Fibroblast of lung (primary cell): ENCODE measurements at regions not wholly inside any gene's neighbourhood (a gene's known extent, or its start where the extent isn't known, plus 50 kb on each side); places are given as distances from the start of the nearest gene placed in this dataset.

Source experiments
- DNase-seq, 2 donors: peaks; one replicate each; pipeline versions ENCODE4 v3.0.0 to v3.0.0-alpha.2; 2010; ENCODE audit warnings: low read depth in 2 of 2
- H2AFZ ChIP-seq: 2 replicates; pipeline ENCODE4 v1.5.1; 2012; ENCODE audit warnings: low read length, control low read depth, inconsistent platforms
- H3K27ac ChIP-seq: 2 replicates; pipeline ENCODE4 v1.5.1; 2011; ENCODE audit warnings: low read length, control low read depth; ENCODE audit not compliant: insufficient read depth
- H3K27me3 ChIP-seq: 2 replicates; pipeline ENCODE4 v1.5.1; 2011; ENCODE audit warnings: mild to moderate bottlenecking, low read length; ENCODE audit not compliant: control insufficient read depth, insufficient read depth
- H3K36me3 ChIP-seq: 2 replicates; pipeline ENCODE4 v1.5.1; 2011; ENCODE audit warnings: low read length; ENCODE audit not compliant: control insufficient read depth, insufficient read depth
- H3K4me1 ChIP-seq: 2 replicates; pipeline ENCODE4 v1.5.1; 2011; ENCODE audit warnings: low read length; ENCODE audit not compliant: control insufficient read depth, insufficient read depth; ENCODE audit errors: extremely low read depth
- H3K4me2 ChIP-seq: 2 replicates; pipeline ENCODE4 v1.5.1; 2011; ENCODE audit warnings: low read length, control low read depth; ENCODE audit not compliant: insufficient read depth; ENCODE audit errors: extremely low read depth
- H3K4me3 ChIP-seq, 4 experiments: fragments of 200-600 bp in 1 of 4; sonication (generic) in 1 of 4; replicated peaks in 1 of 4; 2 replicates each; pipeline ENCODE4 v1.5.1; 2011 to 2016; ENCODE audit warnings: low read length in 4 of 4, low read depth in 3 of 4, mild to moderate bottlenecking in 3 of 4, control low read depth in 2 of 4, inconsistent platforms in 1 of 4, mixed read lengths in 1 of 4; ENCODE audit not compliant: insufficient read depth in 1 of 4; ENCODE audit errors: control extremely low read depth in 1 of 4
- H3K79me2 ChIP-seq: 2 replicates; pipeline ENCODE4 v1.5.1; 2012; ENCODE audit warnings: mild to moderate bottlenecking, low read length, inconsistent platforms; ENCODE audit not compliant: control insufficient read depth, insufficient read depth
- H3K9ac ChIP-seq: 2 replicates; pipeline ENCODE4 v1.5.1; 2011; ENCODE audit warnings: mild to moderate bottlenecking, low read length, control low read depth; ENCODE audit not compliant: insufficient read depth
- H3K9me3 ChIP-seq: 2 replicates; pipeline ENCODE4 v1.5.1; 2012; ENCODE audit warnings: low read depth, low read length; ENCODE audit not compliant: control insufficient read depth, insufficient read depth
- H4K20me1 ChIP-seq: 2 replicates; pipeline ENCODE4 v1.5.1; 2011; ENCODE audit warnings: low read length; ENCODE audit not compliant: control insufficient read depth, insufficient read depth; ENCODE audit errors: extremely low read depth
- EZH2 ChIP-seq: IDR thresholded peaks from 2 replicates; pipeline ENCODE4 v1.5.1; 2012; ENCODE audit warnings: low read length, control low read depth, mild to moderate bottlenecking; ENCODE audit errors: missing control alignments
- TF ChIP-seq, protein P1 (sequence below), 2 donors: IDR thresholded peaks in 1 of 2; conservative IDR thresholded peaks in 1 of 2; 1 replicate in 1 of 2; 2 replicates in 1 of 2; pipeline ENCODE4 v1.5.1; 2011 to 2012; ENCODE audit warnings: low read length in 2 of 2, control low read depth in 1 of 2, inconsistent platforms in 1 of 2, low read depth in 1 of 2, mild to moderate bottlenecking in 1 of 2

DNA sequence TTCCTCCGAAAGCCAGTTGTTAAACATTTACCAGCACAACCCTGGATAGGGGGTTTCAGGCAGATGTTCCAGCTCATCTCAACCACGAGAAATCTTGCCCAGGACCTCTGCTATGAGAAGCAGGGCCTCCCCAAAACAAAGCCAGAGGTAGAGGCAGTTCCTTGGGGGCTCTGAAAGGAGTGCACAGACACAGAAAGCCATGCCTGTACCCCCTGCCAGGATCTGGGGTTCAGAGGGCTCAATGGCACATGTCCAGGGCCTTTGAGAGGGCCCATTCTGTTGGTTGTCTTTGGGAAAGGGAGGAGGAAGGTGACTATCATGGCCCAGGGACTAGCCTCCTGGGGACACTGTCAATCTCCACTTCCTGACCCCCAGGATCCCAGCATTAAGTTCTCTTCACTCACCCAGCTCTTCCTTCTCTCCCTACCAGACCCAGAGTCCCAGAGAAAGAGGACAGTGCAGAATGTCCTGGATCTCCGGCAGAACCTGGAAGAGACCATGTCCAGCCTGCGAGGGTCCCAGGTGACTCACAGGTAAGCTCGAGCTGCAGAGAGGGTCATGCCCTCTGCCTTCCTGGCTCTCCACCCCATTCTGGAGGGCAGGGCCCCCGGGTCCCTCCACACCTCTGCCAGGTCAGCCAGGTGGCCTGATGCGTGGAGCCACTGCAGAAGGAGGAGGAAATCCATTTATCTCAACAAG lies 116.4 kb upstream of the IPO9 start:
- H3K4me2 ChIP-seq = no peak overlapping the region

DNA sequence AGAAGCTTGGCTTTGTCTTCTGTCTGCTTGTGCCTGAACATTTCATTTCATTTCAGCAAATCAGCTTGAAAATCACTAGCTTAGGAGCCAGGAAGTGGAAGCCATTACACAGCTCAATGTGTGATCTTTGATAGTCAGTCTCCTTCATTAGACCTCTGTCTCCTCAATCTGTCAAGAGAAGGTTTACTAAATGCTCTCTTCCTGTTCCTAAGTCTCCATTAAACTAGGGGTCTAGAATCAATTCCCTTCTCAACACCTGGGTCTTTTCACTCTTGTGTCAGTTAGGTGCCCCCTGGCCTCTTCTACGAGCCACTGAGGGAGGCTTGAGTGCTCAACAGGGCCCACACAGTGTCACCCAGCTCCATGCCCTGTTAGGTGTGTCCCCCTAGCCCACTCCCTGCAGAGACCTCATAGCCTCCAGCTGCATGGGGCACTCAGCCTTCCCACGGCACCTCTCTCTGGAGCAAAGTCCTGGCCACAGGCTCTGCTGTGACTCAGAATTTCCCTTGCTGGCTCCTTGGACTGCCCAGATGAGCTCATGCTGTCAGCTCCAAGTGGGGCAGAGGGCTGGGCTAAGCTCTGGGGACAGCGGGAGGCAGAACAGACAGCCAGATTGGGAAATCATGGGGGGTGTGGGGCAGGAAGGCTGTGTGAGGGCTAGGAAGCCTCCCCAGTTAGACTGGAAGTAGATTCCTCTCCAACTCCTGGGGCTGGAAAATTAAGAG lies 115.7 kb upstream of the IPO9 start:
- Histone ChIP-seq H3K9me3 (no peaks in the 10 kb centered on the region), H3K36me3 (peaks cover 19% of the 10 kb centered on the region), H3K4me3 (no peak overlapping the region), H3K4me2 (peak overlapping the region; percentile 46), H3K27me3 (no peaks in the 10 kb centered on the region), H2AFZ (no peak overlapping the region), H3K79me2 (peaks cover 73% of the 10 kb centered on the region), H3K9ac (peak overlapping the region; percentile 40), H3K27ac (peak overlapping the region; percentile 94), H3K4me1 (peaks cover 64% of the 10 kb centered on the region), H4K20me1 (no peaks in the 10 kb centered on the region)
- no peak for TF ChIP-seq EZH2
- TF ChIP-seq, protein P1, sequence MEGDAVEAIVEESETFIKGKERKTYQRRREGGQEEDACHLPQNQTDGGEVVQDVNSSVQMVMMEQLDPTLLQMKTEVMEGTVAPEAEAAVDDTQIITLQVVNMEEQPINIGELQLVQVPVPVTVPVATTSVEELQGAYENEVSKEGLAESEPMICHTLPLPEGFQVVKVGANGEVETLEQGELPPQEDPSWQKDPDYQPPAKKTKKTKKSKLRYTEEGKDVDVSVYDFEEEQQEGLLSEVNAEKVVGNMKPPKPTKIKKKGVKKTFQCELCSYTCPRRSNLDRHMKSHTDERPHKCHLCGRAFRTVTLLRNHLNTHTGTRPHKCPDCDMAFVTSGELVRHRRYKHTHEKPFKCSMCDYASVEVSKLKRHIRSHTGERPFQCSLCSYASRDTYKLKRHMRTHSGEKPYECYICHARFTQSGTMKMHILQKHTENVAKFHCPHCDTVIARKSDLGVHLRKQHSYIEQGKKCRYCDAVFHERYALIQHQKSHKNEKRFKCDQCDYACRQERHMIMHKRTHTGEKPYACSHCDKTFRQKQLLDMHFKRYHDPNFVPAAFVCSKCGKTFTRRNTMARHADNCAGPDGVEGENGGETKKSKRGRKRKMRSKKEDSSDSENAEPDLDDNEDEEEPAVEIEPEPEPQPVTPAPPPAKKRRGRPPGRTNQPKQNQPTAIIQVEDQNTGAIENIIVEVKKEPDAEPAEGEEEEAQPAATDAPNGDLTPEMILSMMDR (conservative IDR thresholded peaks at IDR 0.05 in 1 of 2, IDR thresholded peaks at IDR 0.05 in 1 of 2; ENCODE audit: low read depth in 1 of 2, low read length in 2 of 2) = no peak
- peak; percentile 99 for DNase-seq

More for the DNA sequence above, 116.4 kb upstream of the IPO9 start:
- Histone ChIP-seq H3K36me3 (peaks cover 14% of the 10 kb centered on the region), H3K9me3 (no peaks in the 10 kb centered on the region), H3K9ac (no peak overlapping the region), H3K79me2 (peaks cover 73% of the 10 kb centered on the region), H4K20me1 (no peaks in the 10 kb centered on the region), H3K27me3 (no peaks in the 10 kb centered on the region), H3K4me1 (peaks cover 69% of the 10 kb centered on the region), H3K4me3 (no peak overlapping the region), H2AFZ (no peak overlapping the region), H3K27ac (peak overlapping the region; percentile 94)
- no peak for TF ChIP-seq EZH2
- TF ChIP-seq, protein P1 (conservative IDR thresholded peaks at IDR 0.05 in 1 of 2, IDR thresholded peaks at IDR 0.05 in 1 of 2; ENCODE audit: low read depth in 1 of 2, low read length in 2 of 2) = no peak
- DNase-seq = no peak

DNA sequence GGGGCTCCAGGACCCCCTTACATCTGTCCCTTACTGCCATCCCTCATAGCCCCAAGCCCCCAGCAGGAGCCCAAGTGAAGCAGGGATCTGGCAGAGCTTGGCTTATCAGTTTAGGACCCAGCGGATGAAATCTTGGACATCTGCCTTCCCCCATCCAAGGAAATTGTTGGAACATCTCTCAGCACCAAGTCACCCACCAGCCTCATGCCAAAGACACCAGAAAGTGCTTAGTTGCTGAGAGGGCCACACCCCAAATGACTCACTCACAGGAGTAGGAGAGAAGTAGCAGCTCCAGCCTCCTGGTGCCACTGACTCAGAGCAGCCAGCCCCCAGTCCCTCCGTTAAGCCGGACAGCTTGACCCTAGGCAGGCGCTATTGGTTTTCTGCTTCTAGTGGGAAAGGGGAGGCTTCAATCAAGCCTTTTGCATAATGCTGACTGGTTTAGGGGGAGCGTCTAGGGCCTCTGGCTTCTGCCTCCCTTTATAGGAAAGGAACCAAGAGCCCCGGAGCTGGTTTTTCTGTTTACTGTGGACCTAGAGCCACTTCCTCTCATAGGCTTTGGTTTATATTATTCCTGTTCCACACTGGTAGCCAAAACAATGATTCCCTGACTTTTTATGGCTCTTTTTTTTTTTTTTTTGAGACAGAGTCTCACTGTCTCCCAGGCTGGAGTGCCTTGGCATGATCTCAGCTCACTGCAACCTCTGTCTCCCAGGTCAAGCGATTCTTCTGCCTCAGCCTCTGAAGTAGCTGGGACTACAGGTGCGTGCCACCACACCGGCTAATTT lies 114.2 kb upstream of the IPO9 start:
- TF ChIP-seq EZH2 = no peak
- TF ChIP-seq, protein P1 (conservative IDR thresholded peaks at IDR 0.05 in 1 of 2, IDR thresholded peaks at IDR 0.05 in 1 of 2; ENCODE audit: low read depth in 1 of 2, low read length in 2 of 2) = no peak
- Histone ChIP-seq H3K9ac (peak overlapping the region; percentile 40), H3K27me3 (no peaks in the 10 kb centered on the region), H3K4me2 (peak overlapping the region; percentile 54), H2AFZ (no peak overlapping the region), H3K79me2 (peaks cover 74% of the 10 kb centered on the region), H3K27ac (peak overlapping the region; percentile 94), H3K4me3 (no peak overlapping the region), H4K20me1 (no peaks in the 10 kb centered on the region), H3K9me3 (no peaks in the 10 kb centered on the region), H3K36me3 (peaks cover 26% of the 10 kb centered on the region), H3K4me1 (peaks cover 69% of the 10 kb centered on the region)
- DNase-seq = peak; percentile 100
